Adipocyte (in vitro differentiated cells): ENCODE measurements at regions not wholly inside any gene's neighbourhood (a gene's known extent, or its start where the extent isn't known, plus 50 kb on each side); places are given as distances from the start of the nearest gene placed in this dataset.
"Not testable (repeated sequence)": the region's sequence is repeated elsewhere in the genome, so short reads cannot be mapped to it uniquely, and the experiment has no call there.

ENCODE experiments used
- DNase-seq: peaks from one replicate; pipeline ENCODE4 v3.0.0-alpha.2; 2015; ENCODE audit warnings: low read depth
- H3K27me3 ChIP-seq: replicated peaks from 2 replicates; pipeline ENCODE4 v1.7.0; 2013; ENCODE audit warnings: mild to moderate bottlenecking, low read length, moderate library complexity; ENCODE audit not compliant: control insufficient read depth, insufficient read depth
- H3K36me3 ChIP-seq: 2 replicates; pipeline ENCODE4 v1.7.0; 2013; ENCODE audit warnings: low read length, mild to moderate bottlenecking, moderate library complexity; ENCODE audit not compliant: control insufficient read depth, insufficient read depth, severe bottlenecking
- H3K4me1 ChIP-seq: 2 replicates; pipeline ENCODE4 v1.7.0; 2013; ENCODE audit warnings: mild to moderate bottlenecking, low read length, moderate library complexity; ENCODE audit not compliant: control insufficient read depth, insufficient read depth
- H3K4me3 ChIP-seq: 2 replicates; pipeline ENCODE4 v1.7.0; 2013; ENCODE audit warnings: mild to moderate bottlenecking, low read length, moderate library complexity
- H3K9ac ChIP-seq: 2 replicates; pipeline ENCODE4 v1.7.0; 2013; ENCODE audit warnings: mild to moderate bottlenecking, low read length, moderate library complexity
- H3K9me3 ChIP-seq: 2 replicates; pipeline ENCODE4 v1.7.0; 2013; ENCODE audit warnings: mild to moderate bottlenecking, low read length, moderate library complexity; ENCODE audit not compliant: control insufficient read depth

DNA sequence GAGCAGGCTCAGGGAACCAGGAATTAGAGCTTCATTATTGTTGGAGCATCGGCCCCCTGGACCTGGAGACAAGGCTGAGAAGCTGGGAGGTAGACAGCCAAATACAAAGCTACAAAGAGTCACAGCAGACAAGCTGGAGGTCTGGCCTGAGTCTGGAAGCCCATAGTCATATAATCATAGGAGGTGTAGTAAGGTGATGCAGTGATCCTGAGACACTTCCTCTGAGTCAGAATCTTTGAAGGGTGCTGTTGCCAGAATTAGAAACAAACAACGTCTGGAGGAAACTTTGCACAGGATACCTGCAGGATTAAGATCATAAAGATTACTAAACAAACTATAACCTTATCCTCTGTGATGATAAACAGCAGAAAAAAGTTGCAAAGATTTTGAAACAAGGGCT is 213.8 kb downstream of the DSC3 start:
- no peaks in the 10 kb centered on the region for H3K4me1 ChIP-seq

DNA sequence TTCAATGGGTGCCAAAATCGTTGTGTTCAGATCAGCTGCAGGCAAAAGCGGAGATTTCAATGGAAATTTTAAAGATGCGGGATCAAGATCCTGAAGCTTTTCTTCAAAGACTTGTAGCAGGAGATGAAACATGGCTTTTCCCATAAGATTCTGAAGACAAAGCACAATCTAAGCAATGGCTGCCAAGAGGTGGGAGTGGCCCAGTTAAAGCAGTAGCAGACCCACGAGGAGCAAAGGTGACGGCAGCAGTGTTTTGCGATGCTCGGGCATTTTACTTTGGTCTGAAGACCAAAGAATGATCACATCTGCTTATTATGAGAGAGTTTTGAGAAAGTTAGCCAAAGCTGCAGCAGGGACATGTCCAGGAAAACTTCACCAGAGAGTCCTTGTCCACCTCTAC is 222.9 kb downstream of the DSC3 start:
- Histone ChIP-seq H3K4me3 (no peak overlapping the region), H3K9ac (no peak overlapping the region), H3K27me3 (no peaks in the 10 kb centered on the region), H3K36me3 (no peaks in the 10 kb centered on the region), H3K9me3 (no peaks in the 10 kb centered on the region), H3K4me1 (no peaks in the 10 kb centered on the region)
- DNase-seq: no peak

More for the DNA sequence above, 213.8 kb downstream of the DSC3 start:
- H3K27me3 ChIP-seq: no peaks in the 10 kb centered on the region
- DNase-seq: no peak
- H3K36me3 ChIP-seq: no peaks in the 10 kb centered on the region
- no peaks in the 10 kb centered on the region for H3K9me3 ChIP-seq
- no peak overlapping the region for H3K4me3 ChIP-seq
- no peak overlapping the region for H3K9ac ChIP-seq

DNA sequence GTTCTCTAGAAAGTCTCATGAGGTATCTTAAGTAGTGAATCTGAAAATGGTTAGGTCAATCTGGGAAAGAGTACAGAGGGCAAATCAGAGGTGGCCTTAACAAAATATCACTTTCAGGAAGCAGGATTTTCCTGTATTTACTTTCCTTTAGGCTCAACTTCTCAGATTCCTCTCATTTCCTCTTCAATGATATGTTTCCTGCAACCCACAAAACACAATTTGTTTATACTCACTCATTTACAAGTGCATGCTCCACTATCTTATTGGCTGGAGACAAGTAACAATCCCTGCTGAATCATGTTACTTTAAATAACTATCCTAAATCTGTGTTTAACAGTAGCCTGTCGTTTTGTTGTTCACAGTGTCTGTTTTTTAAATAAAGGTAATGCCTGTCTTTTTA is 228.1 kb downstream of the DSC3 start:
- Histone ChIP-seq H3K4me3 (no peak overlapping the region), H3K36me3 (no peaks in the 10 kb centered on the region), H3K9ac (no peak overlapping the region), H3K4me1 (no peaks in the 10 kb centered on the region), H3K9me3 (no peaks in the 10 kb centered on the region), H3K27me3 (no peaks in the 10 kb centered on the region)
- no peak for DNase-seq

DNA sequence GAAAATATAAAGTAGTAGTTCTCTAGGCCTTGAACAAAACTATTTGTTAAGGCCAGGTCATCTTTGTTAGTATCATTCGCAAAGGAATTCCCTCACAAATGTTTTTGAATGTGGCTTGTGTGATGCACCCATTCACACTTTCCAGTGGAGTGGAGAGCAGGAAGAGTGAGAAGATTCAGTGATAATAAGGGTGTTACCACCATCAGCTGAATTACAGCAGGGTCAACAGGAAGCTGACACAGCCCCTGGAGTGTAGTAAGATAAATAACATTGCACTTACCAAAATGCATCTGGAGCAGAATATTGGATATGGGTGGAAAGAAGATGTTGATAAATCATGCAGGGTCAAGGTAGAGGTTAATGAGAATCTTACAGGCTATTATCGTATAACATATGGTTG is 231.0 kb downstream of the DSC3 start:
- Histone ChIP-seq H3K4me1 (no peaks in the 10 kb centered on the region), H3K4me3 (no peak overlapping the region), H3K9me3 (no peaks in the 10 kb centered on the region), H3K9ac (no peak overlapping the region), H3K27me3 (no peaks in the 10 kb centered on the region), H3K36me3 (no peaks in the 10 kb centered on the region)
- DNase-seq: no peak

DNA sequence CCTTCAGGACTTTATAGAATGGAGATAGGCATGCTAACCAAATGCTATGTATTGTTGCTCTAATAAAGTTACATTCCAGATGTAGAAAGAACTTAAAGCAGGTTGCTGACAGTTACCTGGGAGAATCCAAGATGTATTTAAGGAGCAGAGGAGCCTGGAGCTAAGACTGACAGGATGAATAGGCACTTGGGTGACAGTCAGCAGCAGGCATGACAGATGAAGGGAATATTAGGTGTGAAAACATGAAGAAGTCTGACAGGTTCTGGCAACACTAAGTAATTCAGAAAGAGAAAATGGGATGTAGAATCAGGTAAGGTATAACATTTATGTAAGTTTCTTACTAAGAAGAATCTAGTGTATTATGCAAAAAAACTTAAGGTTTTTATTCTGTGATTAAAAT is 232.0 kb downstream of the DSC3 start:
- Histone ChIP-seq H3K9ac (no peak overlapping the region), H3K36me3 (no peaks in the 10 kb centered on the region), H3K9me3 (no peaks in the 10 kb centered on the region), H3K4me1 (no peaks in the 10 kb centered on the region), H3K27me3 (no peaks in the 10 kb centered on the region), H3K4me3 (no peak overlapping the region)
- DNase-seq: no peak

DNA sequence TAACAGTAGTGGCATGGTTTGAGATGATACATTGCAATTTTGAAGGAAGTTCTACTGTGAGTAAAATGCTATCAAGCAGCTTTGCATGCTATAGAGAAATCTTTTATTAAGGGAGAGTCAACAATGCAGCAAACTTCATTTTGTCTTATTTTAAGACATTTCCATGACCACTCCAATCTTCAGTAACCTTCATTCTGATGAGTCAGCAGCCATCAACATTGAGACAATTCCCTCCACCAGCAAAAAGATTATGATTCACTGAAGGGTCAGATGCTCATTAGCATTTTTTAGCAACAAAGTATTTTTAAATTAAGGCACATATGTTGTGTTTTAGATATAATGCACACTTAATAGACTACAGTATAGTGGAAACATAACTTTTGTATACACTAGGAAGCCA is 235.7 kb downstream of the DSC3 start:
- Histone ChIP-seq H3K9ac (no peak overlapping the region), H3K9me3 (no peaks in the 10 kb centered on the region)
- DNase-seq: no peak

DNA sequence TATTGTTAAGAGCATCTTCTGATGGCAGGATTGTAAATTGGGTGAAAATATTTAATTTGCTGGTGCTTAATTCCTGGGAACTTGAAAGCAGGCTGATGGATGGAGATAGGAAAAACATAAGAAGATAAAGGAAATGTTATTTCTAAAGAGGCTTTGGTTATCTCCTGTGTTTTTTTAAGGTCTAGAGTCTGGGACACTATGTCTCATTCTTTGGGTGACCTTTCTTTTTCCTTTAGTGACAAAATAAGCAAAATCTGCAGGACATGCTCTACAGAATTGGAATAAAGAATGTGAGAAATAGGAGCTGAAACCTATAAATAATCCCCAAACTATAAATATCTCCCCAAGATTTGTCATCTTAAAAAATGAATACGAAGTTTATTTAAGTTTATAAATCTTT is 241.7 kb downstream of the DSC3 start:
- no peak for DNase-seq
- Histone ChIP-seq H3K9me3 (no peaks in the 10 kb centered on the region), H3K4me1 (no peaks in the 10 kb centered on the region), H3K9ac (no peak overlapping the region), H3K27me3 (no peaks in the 10 kb centered on the region), H3K4me3 (no peak overlapping the region), H3K36me3 (no peaks in the 10 kb centered on the region)

More for the DNA sequence above, 235.7 kb downstream of the DSC3 start:
- H3K4me3 ChIP-seq: no peak overlapping the region
- no peaks in the 10 kb centered on the region for H3K4me1 ChIP-seq
- H3K36me3 ChIP-seq: no peaks in the 10 kb centered on the region
- no peaks in the 10 kb centered on the region for H3K27me3 ChIP-seq

DNA sequence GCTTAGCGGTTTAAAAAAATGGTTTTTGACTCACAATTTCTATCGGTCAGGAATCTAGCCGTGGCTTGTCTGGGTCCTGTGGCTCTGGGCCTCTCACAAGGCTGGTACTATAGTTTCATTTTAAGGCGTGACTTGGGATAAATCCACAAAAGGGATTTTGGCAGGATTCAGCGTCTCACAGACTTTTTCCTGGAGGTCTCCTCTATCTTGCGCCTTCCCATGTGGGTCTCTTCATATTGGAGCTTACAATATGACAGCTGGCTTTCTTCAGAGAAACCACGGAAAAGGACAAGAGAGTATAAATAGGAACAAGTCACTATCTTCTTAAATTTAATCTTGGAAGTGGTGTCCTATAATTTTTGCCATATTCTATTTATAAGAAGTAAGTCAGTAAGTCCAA is 250.5 kb downstream of the DSC3 start:
- Histone ChIP-seq H3K4me1 (no peaks in the 10 kb centered on the region), H3K9me3 (peaks cover 2% of the 10 kb centered on the region)

DNA sequence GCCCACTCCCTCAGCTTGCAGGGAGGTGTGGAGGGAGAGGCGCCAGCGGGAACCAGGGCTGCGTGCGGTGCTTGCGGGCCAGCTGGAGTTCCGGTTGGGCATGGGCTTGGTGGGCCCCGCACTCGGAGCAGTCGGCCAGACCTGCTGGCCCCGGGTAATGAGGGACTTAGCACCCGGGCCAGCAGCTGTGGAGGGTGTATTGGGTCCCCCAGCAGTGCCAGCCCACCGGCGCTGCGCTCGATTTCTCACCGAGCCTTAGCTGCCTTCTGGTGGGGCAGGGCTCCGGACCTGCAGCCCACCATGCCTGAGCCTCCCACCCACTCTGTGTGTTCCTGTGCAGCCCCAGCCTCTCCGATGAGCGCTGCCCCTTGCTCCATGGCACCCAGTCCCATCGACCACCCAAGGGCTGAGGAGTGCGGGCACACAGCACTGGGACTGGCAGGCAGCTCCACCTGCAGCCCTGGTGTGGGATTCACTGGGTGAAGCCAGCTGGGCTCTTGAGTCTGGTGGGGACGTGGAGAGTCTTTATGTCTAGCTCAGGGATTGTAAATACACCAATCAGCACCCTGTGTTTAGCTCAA is 254.0 kb downstream of the DSC3 start:
- H3K9me3 ChIP-seq, H3K9ac ChIP-seq: not testable (repeated sequence)

More for the DNA sequence above, 250.5 kb downstream of the DSC3 start:
- DNase-seq: no peak
- Histone ChIP-seq H3K4me3 (no peak overlapping the region), H3K36me3 (no peaks in the 10 kb centered on the region), H3K9ac (no peak overlapping the region), H3K27me3 (no peaks in the 10 kb centered on the region)

DNA sequence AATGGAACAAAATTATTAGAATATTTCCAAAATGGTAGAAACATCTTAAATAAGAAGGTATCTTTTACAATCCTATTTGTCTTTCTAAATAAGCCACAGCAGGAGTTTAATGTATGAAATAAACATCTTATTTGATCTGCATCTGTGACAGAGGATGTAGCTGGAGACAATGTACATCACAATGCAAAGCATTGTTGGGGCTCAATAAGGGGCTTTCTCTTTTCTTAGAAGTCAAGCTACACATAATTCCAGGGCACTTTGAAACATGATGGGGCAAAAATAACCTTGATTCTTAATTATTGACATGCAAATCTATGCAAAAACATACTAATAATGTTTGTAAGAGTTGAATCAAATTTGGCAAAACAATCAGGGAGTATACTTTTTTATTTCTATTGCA is 255.1 kb downstream of the DSC3 start:
- Histone ChIP-seq H3K4me3 (no peak overlapping the region), H3K9me3 (peaks cover 3% of the 10 kb centered on the region), H3K4me1 (no peaks in the 10 kb centered on the region), H3K27me3 (no peaks in the 10 kb centered on the region), H3K9ac (no peak overlapping the region), H3K36me3 (no peaks in the 10 kb centered on the region)
- DNase-seq: no peak

More for the DNA sequence above, 254.0 kb downstream of the DSC3 start:
- not testable (repeated sequence) for H3K4me1 ChIP-seq, DNase-seq, H3K36me3 ChIP-seq, H3K27me3 ChIP-seq, H3K4me3 ChIP-seq

DNA sequence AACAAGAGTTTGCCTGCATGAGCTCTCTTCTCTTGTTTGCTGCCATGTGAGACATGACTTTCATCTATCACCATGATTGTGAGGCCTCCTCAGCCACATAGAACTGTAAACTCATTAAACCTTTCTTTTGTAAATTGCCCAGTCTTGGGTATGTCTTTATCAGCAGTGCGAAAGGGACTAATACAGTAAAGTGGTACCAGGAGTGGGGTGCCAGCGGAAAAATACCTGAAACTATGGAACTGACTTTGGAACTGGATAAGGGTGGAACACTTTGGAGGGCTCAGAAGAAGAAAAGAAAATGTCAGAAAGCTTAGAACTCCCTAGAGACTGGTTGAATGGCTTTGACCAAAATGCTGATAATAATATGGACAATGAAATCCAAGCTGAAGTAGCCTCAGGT is 260.9 kb downstream of the DSC3 start:
- H3K9ac ChIP-seq: no peak overlapping the region
- H3K4me1 ChIP-seq: no peaks in the 10 kb centered on the region
- peaks cover 15% of the 10 kb centered on the region for H3K9me3 ChIP-seq
- DNase-seq: no peak
- H3K36me3 ChIP-seq: no peaks in the 10 kb centered on the region
- H3K27me3 ChIP-seq: no peaks in the 10 kb centered on the region
- H3K4me3 ChIP-seq: no peak overlapping the region

DNA sequence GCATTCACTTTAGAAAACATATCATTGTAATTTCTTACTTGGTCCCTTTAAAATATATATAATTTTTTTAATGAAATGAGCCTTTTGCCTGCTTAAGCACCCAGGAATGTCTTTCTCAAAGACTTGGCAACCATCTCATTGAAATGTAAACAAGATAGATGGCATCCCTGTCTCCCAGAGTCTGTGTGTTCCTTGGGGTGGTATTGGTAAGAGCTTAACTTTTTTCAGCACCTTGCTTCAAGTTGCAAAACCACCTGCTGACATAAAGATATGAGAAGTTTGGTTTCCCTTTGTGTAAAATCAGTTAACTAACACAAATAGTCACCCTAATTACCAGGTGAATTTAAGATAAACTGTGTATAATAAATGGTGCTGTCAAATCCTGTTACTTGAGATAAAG is 266.9 kb downstream of the DSC3 start:
- Histone ChIP-seq H3K4me1 (no peaks in the 10 kb centered on the region), H3K36me3 (no peaks in the 10 kb centered on the region), H3K4me3 (no peak overlapping the region), H3K9ac (no peak overlapping the region), H3K27me3 (no peaks in the 10 kb centered on the region), H3K9me3 (no peaks in the 10 kb centered on the region)
- no peak for DNase-seq
